IPS-NIHi7 (cell line): ENCODE measurements at regions not wholly inside any gene's neighbourhood (a gene's known extent, or its start where the extent isn't known, plus 50 kb on each side); places are given as distances from the start of the nearest gene placed in this dataset.
A peak's percentile ranks its signal among the peaks of the same experiment; 100 is the strongest.

Experiments
- DNase-seq: peaks from one replicate; pipeline ENCODE4 v3.0.0; 2012; ENCODE audit warnings: mixed read lengths; ENCODE audit errors: extremely low spot score

GRCh38 chr10:98332623-98333269 lies 64.8 kb upstream of the LOXL4 start:
- no peak for DNase-seq

- peak; percentile 84 for DNase-seq
Measured at GRCh38 chr10:98331885-98332284, 63.9 kb upstream of the LOXL4 start.

GRCh38 chr10:98330987-98331386 lies 63.0 kb upstream of the LOXL4 start:
- DNase-seq: no peak

GRCh38 chr10:98328640-98329039 lies 60.6 kb upstream of the LOXL4 start:
- DNase-seq: no peak

GRCh38 chr10:98328163-98328562 lies 60.2 kb upstream of the LOXL4 start:
- DNase-seq: no peak

GRCh38 chr10:98326621-98327027 lies 58.6 kb upstream of the LOXL4 start:
- no peak for DNase-seq

GRCh38 chr10:98323221-98324164 lies 55.5 kb upstream of the LOXL4 start:
- no peak for DNase-seq

- peak; percentile 60 for DNase-seq
Measured at GRCh38 chr10:98321186-98321780, 53.3 kb upstream of the LOXL4 start.

- no peak for DNase-seq
Measured at GRCh38 chr10:98320486-98321185, 52.6 kb upstream of the LOXL4 start.

- no peak for DNase-seq
Measured at GRCh38 chr10:98318861-98319260, 50.9 kb upstream of the LOXL4 start.
